Ishikawa (cell line): ENCODE measurements at regions not wholly inside any gene's neighbourhood (a gene's known extent, or its start where the extent isn't known, plus 50 kb on each side); places are given as distances from the start of the nearest gene placed in this dataset.

Experiments
- CEBPB ChIP-seq: IDR thresholded peaks from 2 replicates; pipeline ENCODE4 v1.6.1; 2012
- CREB1 ChIP-seq: IDR thresholded peaks from 2 replicates; pipeline ENCODE4 v1.6.1; 2012; ENCODE audit warnings: low read depth
- EGR1 ChIP-seq: IDR thresholded peaks from 2 replicates; pipeline ENCODE4 v1.6.1; 2012
- EP300 ChIP-seq: IDR thresholded peaks from 2 replicates; pipeline ENCODE4 v1.6.1; 2012; ENCODE audit warnings: borderline replicate concordance
- FOXM1 ChIP-seq: IDR thresholded peaks from 2 replicates; pipeline ENCODE4 v1.6.1; 2012; ENCODE audit warnings: low read depth, borderline replicate concordance
- MAX ChIP-seq: IDR thresholded peaks from 2 replicates; pipeline ENCODE4 v1.6.1; 2012
- NFIC ChIP-seq: IDR thresholded peaks from 2 replicates; pipeline ENCODE4 v1.6.1; 2012
- RAD21 ChIP-seq: IDR thresholded peaks from 2 replicates; pipeline ENCODE4 v1.6.1; 2012; ENCODE audit warnings: low read depth
- REST ChIP-seq: IDR thresholded peaks from 2 replicates; pipeline ENCODE4 v1.6.1; 2012; ENCODE audit warnings: low read depth, mild to moderate bottlenecking
- TAF1 ChIP-seq: IDR thresholded peaks from 2 replicates; pipeline ENCODE4 v1.6.1; 2012; ENCODE audit warnings: low read depth, mild to moderate bottlenecking
- TCF12 ChIP-seq: IDR thresholded peaks from 2 replicates; pipeline ENCODE4 v1.6.1; 2012; ENCODE audit warnings: low read depth
- TEAD4 ChIP-seq: IDR thresholded peaks from 2 replicates; pipeline ENCODE4 v1.6.1; 2012
- USF1 ChIP-seq: IDR thresholded peaks from 2 replicates; pipeline ENCODE4 v1.6.1; 2012
- YY1 ChIP-seq: IDR thresholded peaks from 2 replicates; pipeline ENCODE4 v1.6.1; 2012; ENCODE audit warnings: low read depth
- ZBTB7A ChIP-seq: IDR thresholded peaks from 2 replicates; pipeline ENCODE4 v1.6.1; 2012; ENCODE audit warnings: low read depth

- TF ChIP-seq MAX (no peak), EGR1 (no peak), YY1 (no peak), RAD21 (no peak), FOXM1 (no peak), NFIC (no peak), CREB1 (no peak), REST (no peak), TCF12 (no peak), USF1 (no peak), ZBTB7A (no peak), TEAD4 (no peak), EP300 (no peak), CEBPB (no peak), TAF1 (no peak)
These were observed 439.0 kb downstream of the FBXO15 start for GRCh38 chr18:73708591-73708990.

- TF ChIP-seq TEAD4 (no peak), YY1 (no peak), NFIC (no peak), RAD21 (no peak), EP300 (no peak)
These were observed 440.6 kb downstream of the FBXO15 start for GRCh38 chr18:73707035-73707434.

GRCh38 chr18:73697353-73697752 lies 450.3 kb downstream of the FBXO15 start:
- TF ChIP-seq MAX = no peak
- TF ChIP-seq USF1 = no peak
- TF ChIP-seq TCF12 = no peak
- TF ChIP-seq EGR1 = no peak
- TF ChIP-seq ZBTB7A = no peak
- TF ChIP-seq FOXM1 = no peak
- TF ChIP-seq TEAD4 = no peak
- no peak for TF ChIP-seq YY1
- TF ChIP-seq TAF1 = no peak
- TF ChIP-seq EP300 = no peak
- no peak for TF ChIP-seq NFIC
- no peak for TF ChIP-seq CREB1
- no peak for TF ChIP-seq CEBPB
- no peak for TF ChIP-seq RAD21
- no peak for TF ChIP-seq REST

GRCh38 chr18:73696698-73697097 lies 450.9 kb downstream of the FBXO15 start:
- TF ChIP-seq CEBPB (no peak), TEAD4 (no peak)

GRCh38 chr18:73696171-73696570 lies 451.5 kb downstream of the FBXO15 start:
- no peak for TF ChIP-seq EGR1
- no peak for TF ChIP-seq NFIC
- TF ChIP-seq ZBTB7A = no peak
- no peak for TF ChIP-seq TCF12
- TF ChIP-seq REST = no peak
- no peak for TF ChIP-seq USF1
- no peak for TF ChIP-seq CREB1
- TF ChIP-seq FOXM1 = no peak
- no peak for TF ChIP-seq MAX
- TF ChIP-seq CEBPB = no peak
